CD4-positive, alpha-beta memory T cell (primary cell): ENCODE measurements at regions not wholly inside any gene's neighbourhood (a gene's known extent, or its start where the extent isn't known, plus 50 kb on each side); places are given as distances from the start of the nearest gene placed in this dataset.
A peak's percentile ranks its signal among the peaks of the same experiment; 100 is the strongest.

ENCODE experiments used
- CTCF ChIA-PET: fragments of 350-600 bp; sonication (Branson Sonifier 250); formaldehyde crosslinking; loops from one replicate; lab custom pipeline; 2021; ENCODE audit warnings: inconsistent platforms; ENCODE audit not compliant: partially characterized antibody; lab: Charles Lee
- POLR2A ChIA-PET: fragments of 350-600 bp; sonication (Branson Sonifier 250); formaldehyde crosslinking; loops from one replicate; lab custom pipeline; 2021; ENCODE audit not compliant: partially characterized antibody; lab: Charles Lee
- DNase-seq, 5 donors: peaks; one replicate each; pipeline versions ENCODE4 v3.0.0 to v3.0.0-alpha.2; 2020 to 2022; ENCODE audit warnings: mixed read lengths in 1 of 5
- H3K27ac ChIP-seq: one replicate; pipeline ENCODE4 v1.7.0; 2013; ENCODE audit warnings: low read depth, low read length
- H3K27me3 ChIP-seq: 2 replicates; pipeline ENCODE4 v1.7.0; 2013; ENCODE audit warnings: mild to moderate bottlenecking, low read length, moderate library complexity; ENCODE audit not compliant: insufficient read depth
- H3K36me3 ChIP-seq: 2 replicates; pipeline ENCODE4 v1.7.0; 2013; ENCODE audit warnings: mild to moderate bottlenecking, low read length, moderate library complexity; ENCODE audit not compliant: insufficient read depth
- H3K4me1 ChIP-seq: 2 replicates; pipeline ENCODE4 v1.7.0; 2013; ENCODE audit warnings: mild to moderate bottlenecking, low read length, moderate library complexity; ENCODE audit not compliant: insufficient read depth
- H3K4me3 ChIP-seq, 2 donors: one replicate each; pipeline ENCODE4 v1.7.0; 2013; ENCODE audit warnings: low read length in 2 of 2, mild to moderate bottlenecking in 1 of 2
- H3K9me3 ChIP-seq, 2 donors: one replicate each; pipeline ENCODE4 v1.7.0; 2013; ENCODE audit warnings: low read length in 2 of 2, control low read depth in 1 of 2; ENCODE audit not compliant: control insufficient read depth in 1 of 2
- H3K27ac Mint-ChIP-seq, 7 donors: one replicate each; pipeline ENCODE4 v1.8.0; 2020 to 2021; ENCODE audit warnings: mixed read lengths in 7 of 7, mild to moderate bottlenecking in 6 of 7, inconsistent platforms in 3 of 7, moderate library complexity in 3 of 7
- H3K27me3 Mint-ChIP-seq, 2 donors: one replicate each; pipeline ENCODE4 v1.8.0; 2020 to 2021; ENCODE audit warnings: mixed read lengths in 2 of 2
- H3K36me3 Mint-ChIP-seq, 2 donors: one replicate each; pipeline ENCODE4 v1.8.0; 2020 to 2021; ENCODE audit warnings: mixed read lengths in 2 of 2, inconsistent platforms in 1 of 2, mild to moderate bottlenecking in 1 of 2
- H3K4me1 Mint-ChIP-seq, 4 donors: one replicate each; pipeline ENCODE4 v1.8.0; 2020 to 2021; ENCODE audit warnings: mixed read lengths in 4 of 4, mild to moderate bottlenecking in 1 of 4
- H3K4me3 Mint-ChIP-seq, 8 donors: one replicate each; pipeline ENCODE4 v1.8.0; 2020 to 2021; ENCODE audit warnings: mixed read lengths in 8 of 8, mild to moderate bottlenecking in 7 of 8, moderate library complexity in 6 of 8, inconsistent platforms in 3 of 8
- H3K9me3 Mint-ChIP-seq, 8 donors: one replicate each; pipeline ENCODE4 v1.8.0; 2020 to 2021; ENCODE audit warnings: mixed read lengths in 8 of 8, mild to moderate bottlenecking in 5 of 8, inconsistent platforms in 3 of 8, moderate library complexity in 1 of 8
- intact Hi-C: fragments of 100-400 bp; cut with micrococcal nuclease; formaldehyde crosslinking; loops from one replicate; pipeline ENCODE4 v1.15.1; 2023

DNA sequence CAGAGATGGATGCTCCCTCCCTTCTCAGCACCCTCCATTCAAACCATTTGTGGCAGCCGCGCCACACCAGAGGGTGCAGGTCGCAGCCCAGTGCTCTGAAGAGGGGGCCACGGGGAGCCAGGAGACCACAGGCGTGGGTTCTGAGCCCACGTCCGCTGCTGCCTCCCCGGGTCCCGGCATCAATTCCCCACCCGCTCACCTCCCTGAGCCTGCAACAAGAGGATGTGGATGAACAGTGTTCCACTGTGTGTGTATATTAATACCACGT lies 120.1 kb upstream of the VSTM2B start:
- ChIA-PET POLR2A (no interaction called here), CTCF (no interaction called here)
- no peaks in the 10 kb centered on the region for H3K27me3 ChIP-seq
- H3K4me1 ChIP-seq = no peaks in the 10 kb centered on the region
- H3K36me3 ChIP-seq = no peaks in the 10 kb centered on the region
- intact Hi-C loops = no loop called here
- Mint-ChIP-seq H3K4me3 (no peak overlapping the region), H3K27me3 (peaks cover 3 to 6% of the 10 kb centered on the region in 2 donors), H3K9me3 (peaks cover 0 to 4% (median 0%) of the 10 kb centered on the region in 8 donors), H3K27ac (no peak overlapping the region), H3K36me3 (no peaks in the 10 kb centered on the region), H3K4me1 (no peaks in the 10 kb centered on the region)
- H3K27ac ChIP-seq = no peak overlapping the region
- no peaks in the 10 kb centered on the region for H3K9me3 ChIP-seq
- H3K4me3 ChIP-seq = no peak overlapping the region
- no peak for DNase-seq

DNA sequence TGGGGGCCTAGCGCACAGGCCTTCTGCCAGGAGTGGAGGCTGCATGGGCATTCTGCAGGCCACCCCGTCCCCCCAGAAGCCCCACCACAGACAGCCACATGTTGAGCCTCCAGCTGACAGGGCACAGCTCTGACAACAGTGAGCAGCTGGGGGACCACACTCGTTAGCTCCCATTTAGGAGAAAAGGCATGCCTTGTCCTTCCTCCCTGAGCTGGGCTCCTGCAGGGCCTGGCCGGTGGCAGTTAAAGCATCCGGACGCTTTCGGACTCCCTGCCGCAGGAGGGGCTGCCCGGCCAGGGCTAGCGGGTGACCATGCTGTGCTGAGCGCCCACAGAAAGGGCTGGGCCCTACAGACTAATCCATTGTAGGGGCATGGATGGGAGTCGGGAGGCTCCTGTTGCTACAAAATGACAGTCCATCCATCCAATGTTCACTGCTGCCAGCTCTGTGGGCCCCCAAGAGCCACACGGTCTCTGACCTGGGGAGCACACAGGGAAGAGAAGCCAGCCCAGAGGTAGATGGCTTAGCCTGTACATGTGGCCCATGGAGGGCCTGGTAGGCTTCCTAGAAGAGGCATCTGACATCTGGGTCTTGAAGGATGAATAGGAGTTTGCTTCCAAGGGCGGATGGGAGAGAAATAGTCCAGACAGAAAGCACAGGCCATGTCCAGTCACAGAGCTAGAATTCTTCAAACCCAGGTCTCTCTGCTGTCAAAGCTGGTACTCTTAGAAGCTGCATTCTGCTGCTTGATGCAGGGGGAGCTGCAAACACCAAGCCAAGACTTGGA lies 116.5 kb upstream of the VSTM2B start:
- Mint-ChIP-seq H3K9me3 (peaks cover 0 to 3% (median 0%) of the 10 kb centered on the region in 8 donors), H3K27me3 (peaks cover 2 to 6% of the 10 kb centered on the region in 2 donors), H3K4me1 (no peaks in the 10 kb centered on the region), H3K27ac (peak overlapping the region in 1 of 7 donors; percentile 80), H3K4me3 (no peak overlapping the region), H3K36me3 (no peaks in the 10 kb centered on the region)
- H3K9me3 ChIP-seq = no peaks in the 10 kb centered on the region
- no peaks in the 10 kb centered on the region for H3K27me3 ChIP-seq
- intact Hi-C loops = no loop called here
- ChIA-PET POLR2A (no interaction called here), CTCF (no interaction called here)
- no peaks in the 10 kb centered on the region for H3K4me1 ChIP-seq
- DNase-seq = no peak
- H3K4me3 ChIP-seq = no peak overlapping the region
- H3K36me3 ChIP-seq = no peaks in the 10 kb centered on the region
- no peak overlapping the region for H3K27ac ChIP-seq

DNA sequence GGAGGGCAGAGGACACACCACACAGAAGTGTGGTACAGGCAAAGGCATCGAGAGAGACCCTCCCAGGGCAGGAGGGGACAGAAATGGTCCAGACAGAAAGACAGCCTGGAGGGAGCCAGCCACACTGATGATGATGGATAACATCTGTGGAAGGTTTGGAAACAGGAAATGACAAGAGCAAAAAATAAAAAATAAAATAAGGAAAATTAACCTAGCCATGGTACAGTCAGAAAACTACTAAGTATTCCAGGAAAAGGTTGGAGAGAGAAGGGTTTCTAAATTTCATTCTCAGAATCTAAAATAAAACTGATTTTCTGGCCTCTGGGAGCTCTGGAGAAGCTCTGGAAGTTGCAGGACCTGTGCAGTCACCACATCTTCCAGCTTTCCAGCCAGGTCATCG lies 115.2 kb upstream of the VSTM2B start:
- no peak overlapping the region for H3K27ac Mint-ChIP-seq
- intact Hi-C loops = no loop called here
- Histone ChIP-seq H3K4me1 (no peaks in the 10 kb centered on the region), H3K9me3 (no peaks in the 10 kb centered on the region), H3K4me3 (no peak overlapping the region), H3K36me3 (no peaks in the 10 kb centered on the region), H3K27me3 (no peaks in the 10 kb centered on the region), H3K27ac (no peak overlapping the region)
- no peaks in the 10 kb centered on the region for H3K36me3 Mint-ChIP-seq
- no peak for DNase-seq
- ChIA-PET CTCF (no interaction called here), POLR2A (no interaction called here)
- peaks cover 0 to 4% of the 10 kb centered on the region in 2 donors for H3K27me3 Mint-ChIP-seq
- peaks cover 0 to 2% (median 0%) of the 10 kb centered on the region in 8 donors for H3K9me3 Mint-ChIP-seq
- H3K4me1 Mint-ChIP-seq = no peaks in the 10 kb centered on the region
- H3K4me3 Mint-ChIP-seq = no peak overlapping the region

DNA sequence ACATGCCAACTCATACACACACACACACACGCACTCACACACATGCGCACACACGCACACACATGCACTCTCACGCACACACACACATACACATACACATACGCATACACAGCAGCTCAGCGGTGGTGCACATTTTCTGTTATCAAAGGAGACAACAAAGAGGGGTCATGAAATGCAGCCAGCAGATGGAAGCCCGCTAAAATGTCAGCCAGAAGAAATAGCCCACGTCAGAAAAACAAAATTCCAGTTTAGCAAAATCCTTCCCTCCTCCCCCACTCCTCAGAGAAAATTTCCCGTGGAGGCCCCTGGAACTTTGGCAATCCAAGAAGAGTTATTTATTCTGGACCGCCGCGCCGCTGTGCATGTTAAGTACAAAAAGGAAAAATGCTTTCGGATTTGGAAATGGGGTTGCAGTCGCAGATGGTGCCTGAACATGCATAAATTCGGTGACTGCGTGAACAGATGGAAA lies 114.6 kb upstream of the VSTM2B start:
- H3K9me3 Mint-ChIP-seq = peaks cover 0 to 2% (median 0%) of the 10 kb centered on the region in 8 donors
- ChIA-PET CTCF (no interaction called here), POLR2A (no interaction called here)
- no peak overlapping the region for H3K4me3 ChIP-seq
- no peak for DNase-seq
- H3K9me3 ChIP-seq = no peaks in the 10 kb centered on the region
- H3K36me3 Mint-ChIP-seq = no peaks in the 10 kb centered on the region
- H3K36me3 ChIP-seq = no peaks in the 10 kb centered on the region
- intact Hi-C loops = no loop called here
- no peak overlapping the region for H3K27ac Mint-ChIP-seq
- H3K27me3 Mint-ChIP-seq = peaks cover 0 to 8% of the 10 kb centered on the region in 2 donors
- no peak overlapping the region for H3K27ac ChIP-seq
- no peaks in the 10 kb centered on the region for H3K27me3 ChIP-seq
- H3K4me3 Mint-ChIP-seq = no peak overlapping the region
- H3K4me1 ChIP-seq = no peaks in the 10 kb centered on the region
- no peaks in the 10 kb centered on the region for H3K4me1 Mint-ChIP-seq

DNA sequence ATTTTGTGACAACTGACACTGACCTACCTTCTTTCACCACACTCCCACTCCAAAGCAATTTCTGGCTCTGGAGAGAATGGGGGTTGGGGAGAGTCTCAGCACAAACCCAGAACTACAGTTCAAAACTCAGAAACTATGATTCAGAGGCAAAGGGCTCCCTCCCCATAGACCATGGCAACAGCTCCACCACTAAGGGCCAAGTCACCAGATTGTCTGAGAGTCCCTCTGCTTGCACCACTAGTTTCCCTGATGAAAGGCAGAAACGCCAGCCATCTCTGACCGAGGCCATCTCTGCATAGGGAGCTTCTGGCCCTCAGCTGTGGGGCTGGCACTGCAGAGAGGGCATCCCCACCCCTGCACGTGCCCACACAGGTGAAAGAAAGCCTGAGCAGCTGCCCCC lies 112.4 kb upstream of the VSTM2B start:
- no peak overlapping the region for H3K4me3 ChIP-seq
- CTCF ChIA-PET = no interaction called here
- Mint-ChIP-seq H3K27ac (no peak overlapping the region), H3K4me3 (no peak overlapping the region), H3K27me3 (peaks cover 0 to 8% of the 10 kb centered on the region in 2 donors), H3K9me3 (no peaks in the 10 kb centered on the region), H3K36me3 (no peaks in the 10 kb centered on the region), H3K4me1 (no peaks in the 10 kb centered on the region)
- H3K36me3 ChIP-seq = no peaks in the 10 kb centered on the region
- H3K9me3 ChIP-seq = no peaks in the 10 kb centered on the region
- H3K27me3 ChIP-seq = no peaks in the 10 kb centered on the region
- no peak overlapping the region for H3K27ac ChIP-seq
- intact Hi-C loops = no loop called here
- no peak for DNase-seq
- POLR2A ChIA-PET = no interaction called here
- no peaks in the 10 kb centered on the region for H3K4me1 ChIP-seq

DNA sequence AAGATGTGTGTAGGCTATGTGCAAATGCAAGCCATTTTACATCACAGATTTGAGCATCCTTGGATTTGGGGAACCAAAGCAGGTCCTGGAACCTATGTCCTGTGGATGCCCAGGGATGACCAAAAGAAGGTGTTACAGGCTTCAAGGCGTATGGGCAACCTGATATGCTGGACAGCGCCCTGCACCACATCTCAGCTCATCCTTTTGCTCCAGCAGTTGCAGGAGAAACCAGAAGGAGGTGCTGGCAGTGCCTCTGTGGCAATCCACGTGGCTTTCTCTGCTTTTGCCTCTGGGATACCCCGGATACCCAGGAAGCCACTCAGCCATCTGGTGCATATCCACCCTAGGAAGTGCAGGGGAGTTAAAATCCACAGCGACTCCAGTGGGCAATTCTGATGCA lies 110.3 kb upstream of the VSTM2B start:
- DNase-seq = no peak
- intact Hi-C loops = no loop called here

DNA sequence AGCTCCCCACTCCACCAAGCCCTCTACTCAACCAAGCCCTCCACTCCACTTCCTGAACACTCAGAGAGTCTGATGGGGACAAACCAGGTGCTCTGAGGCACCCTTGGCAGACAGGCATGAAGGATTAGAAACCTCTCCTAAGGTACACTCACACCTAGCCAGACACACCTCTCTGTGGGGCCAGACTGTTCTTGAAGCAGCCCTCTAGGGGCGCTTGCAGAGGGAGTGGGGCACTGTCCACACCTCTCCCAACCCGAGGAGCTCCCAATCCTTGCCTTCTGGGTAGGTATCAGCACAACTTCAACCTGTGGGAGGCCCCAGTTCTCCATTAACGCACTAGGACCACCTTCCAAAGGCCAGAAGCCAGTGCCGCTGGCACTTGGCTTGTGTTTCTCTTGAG lies 108.7 kb upstream of the VSTM2B start:
- H3K4me1 Mint-ChIP-seq = no peaks in the 10 kb centered on the region
- Histone ChIP-seq H3K9me3 (no peaks in the 10 kb centered on the region), H3K36me3 (no peaks in the 10 kb centered on the region), H3K4me1 (no peaks in the 10 kb centered on the region), H3K27me3 (no peaks in the 10 kb centered on the region), H3K27ac (no peak overlapping the region), H3K4me3 (no peak overlapping the region)
- ChIA-PET POLR2A (no interaction called here), CTCF (no interaction called here)
- no peaks in the 10 kb centered on the region for H3K9me3 Mint-ChIP-seq
- intact Hi-C loops = no loop called here
- no peaks in the 10 kb centered on the region for H3K36me3 Mint-ChIP-seq
- no peak for DNase-seq
- H3K27ac Mint-ChIP-seq = no peak overlapping the region
- H3K27me3 Mint-ChIP-seq = peaks cover 0 to 6% of the 10 kb centered on the region in 2 donors
- H3K4me3 Mint-ChIP-seq = no peak overlapping the region

More for the DNA sequence above, 110.3 kb upstream of the VSTM2B start:
- H3K4me1 Mint-ChIP-seq = no peaks in the 10 kb centered on the region
- POLR2A ChIA-PET = no interaction called here
- no peaks in the 10 kb centered on the region for H3K36me3 Mint-ChIP-seq
- H3K4me3 ChIP-seq = no peak overlapping the region
- CTCF ChIA-PET = no interaction called here
- H3K36me3 ChIP-seq = no peaks in the 10 kb centered on the region
- H3K27me3 ChIP-seq = no peaks in the 10 kb centered on the region
- no peaks in the 10 kb centered on the region for H3K9me3 Mint-ChIP-seq
- H3K4me1 ChIP-seq = no peaks in the 10 kb centered on the region
- no peak overlapping the region for H3K27ac Mint-ChIP-seq
- H3K27ac ChIP-seq = no peak overlapping the region
- no peaks in the 10 kb centered on the region for H3K9me3 ChIP-seq
- H3K27me3 Mint-ChIP-seq = peaks cover 0 to 6% of the 10 kb centered on the region in 2 donors
- no peak overlapping the region for H3K4me3 Mint-ChIP-seq
